GM12878 (cell line): ENCODE measurements at regions not wholly inside any gene's neighbourhood (a gene's known extent, or its start where the extent isn't known, plus 50 kb on each side); places are given as distances from the start of the nearest gene placed in this dataset.

Experiments
- ATAC-seq: fragments of 200-7000 bp; cut with Tn5 transposase; 3 replicates; pipeline ENCODE4 v1.9.1; 2020; ENCODE audit warnings: mild to moderate bottlenecking, moderate library complexity
- BruUV-seq: library from RNA; stranded (reverse); fragments of 400-500 nt; replicated peaks from 2 replicates; lab custom pipeline; 2021; lab: Mats Ljungman, UMichigan
- CTCF ChIA-PET: fragments of 300-600 bp; sonication (Branson Sonifier 250); formaldehyde crosslinking; extraction: SDS; loops from one replicate; lab custom pipeline; 2021; ENCODE audit warnings: inconsistent platforms; lab: Yijun Ruan, JAX
- POLR2A ChIA-PET: fragments of 350-600 bp; formaldehyde crosslinking; extraction: SDS; loops from one replicate; lab custom pipeline; 2021; ENCODE audit warnings: inconsistent platforms; lab: Charles Lee
- RAD21 ChIA-PET: fragments of 300-600 bp; sonication (Branson Sonifier 250); formaldehyde crosslinking; loops from one replicate; lab custom pipeline; 2023; ENCODE audit warnings: antibody characterized with exemption; ENCODE audit not compliant: unreplicated experiment; lab: Charles Lee
- SMC1A ChIA-PET: fragments of 300-600 bp; sonication (Branson Sonifier 250); formaldehyde crosslinking; loops from one replicate; lab custom pipeline; 2023; ENCODE audit not compliant: unreplicated experiment, uncharacterized antibody; lab: Charles Lee
- DNase-seq: peaks from one replicate; pipeline ENCODE4 v3.0.0-alpha.2; 2011; ENCODE audit warnings: low read depth, low spot score
- FAIRE-seq: peaks from 3 replicates; lab custom pipeline; 2011; peaks lifted over from hg19 to GRCh38; lab: Jason Lieb, UNC
- H2AFZ ChIP-seq: 2 replicates; pipeline ENCODE4 v1.6.0; 2011; ENCODE audit warnings: low read depth, low read length, control low read depth; ENCODE audit not compliant: control insufficient read depth
- H3K27ac ChIP-seq: 2 replicates; pipeline ENCODE4 v1.5.1; 2011; ENCODE audit warnings: control low read depth; ENCODE audit not compliant: control insufficient read depth, insufficient read depth
- H3K27me3 ChIP-seq, 2 experiments: replicated peaks in 1 of 2; 2 replicates each; pipeline versions ENCODE4 v1.6.0 to v1.6.1; 2011; ENCODE audit warnings: low read length in 1 of 2; ENCODE audit not compliant: control insufficient read depth in 2 of 2, insufficient read depth in 2 of 2
- H3K36me3 ChIP-seq, 2 experiments: 2 replicates each; pipeline ENCODE4 v1.5.1; 2011; ENCODE audit warnings: low read length in 1 of 2; ENCODE audit not compliant: control insufficient read depth in 2 of 2, insufficient read depth in 2 of 2
- H3K4me1 ChIP-seq: 2 replicates; pipeline ENCODE4 v1.6.1; 2011; ENCODE audit warnings: mild to moderate bottlenecking, low read length, moderate library complexity, mixed read lengths; ENCODE audit not compliant: control insufficient read depth, insufficient read depth
- H3K4me2 ChIP-seq: 2 replicates; pipeline ENCODE4 v1.6.0; 2011; ENCODE audit warnings: control low read depth; ENCODE audit not compliant: control insufficient read depth, insufficient read depth
- H3K4me3 ChIP-seq: fragments of 200-600 bp; sonication (generic); 2 replicates; pipeline ENCODE4 v1.5.1; 2016
- H3K79me2 ChIP-seq: 2 replicates; pipeline ENCODE4 v1.6.0; 2011; ENCODE audit warnings: low read length; ENCODE audit not compliant: control insufficient read depth, insufficient read depth
- H3K9ac ChIP-seq: 2 replicates; pipeline ENCODE4 v1.8.0; 2011; ENCODE audit warnings: low read length, control low read depth, mixed read lengths; ENCODE audit not compliant: control insufficient read depth, insufficient read depth
- H3K9me3 ChIP-seq: replicated peaks from 3 replicates; pipeline ENCODE4 v1.5.1; 2011; ENCODE audit warnings: mild to moderate bottlenecking, low read length; ENCODE audit not compliant: control insufficient read depth, insufficient read depth
- H4K20me1 ChIP-seq: 2 replicates; pipeline ENCODE4 v1.6.0; 2011; ENCODE audit not compliant: control insufficient read depth, insufficient read depth
- CHD1 ChIP-seq: IDR thresholded peaks from 2 replicates; pipeline ENCODE4 v1.6.1; 2012; ENCODE audit warnings: low read depth, low read length, improper control_type of control experiment
- CTCF ChIP-seq, 3 experiments: IDR thresholded peaks in 2 of 3; conservative IDR thresholded peaks in 1 of 3; 2 replicates each; pipeline ENCODE4 v1.5.1; 2011; ENCODE audit warnings: low read depth in 3 of 3, low read length in 3 of 3, mild to moderate bottlenecking in 3 of 3, control low read depth in 2 of 3, moderate library complexity in 2 of 3, inconsistent platforms in 1 of 3, mixed read lengths in 1 of 3; ENCODE audit not compliant: control insufficient read depth in 2 of 3, insufficient read depth in 1 of 3; ENCODE audit errors: extremely low read depth in 1 of 3
- FOXK2 ChIP-seq: fragments of 450-650 bp; IDR thresholded peaks from 2 replicates; pipeline ENCODE4 v1.6.1; 2017; ENCODE audit warnings: mild to moderate bottlenecking, moderate library complexity
- HCFC1 ChIP-seq: fragments of 150-350 bp; IDR thresholded peaks from 2 replicates; pipeline ENCODE4 v1.6.1; 2014; ENCODE audit warnings: low read length
- JUNB ChIP-seq: IDR thresholded peaks from 2 replicates; pipeline ENCODE4 v1.6.1; 2016; ENCODE audit warnings: antibody characterized with exemption, mild to moderate bottlenecking
- RAD21 ChIP-seq: IDR thresholded peaks from 2 replicates; pipeline ENCODE4 v1.6.1; 2011; ENCODE audit warnings: mild to moderate bottlenecking, low read depth, low read length, moderate library complexity; ENCODE audit not compliant: insufficient read depth
- SIN3A ChIP-seq: IDR thresholded peaks from 2 replicates; pipeline ENCODE4 v1.6.1; 2012; ENCODE audit warnings: low read depth, low read length, improper control_type of control experiment
- SMC3 ChIP-seq: IDR thresholded peaks from 2 replicates; pipeline ENCODE4 v1.6.1; 2011; ENCODE audit warnings: low read length, improper control_type of control experiment, borderline replicate concordance
- ZSCAN29 ChIP-seq: fragments of 450-650 bp; IDR thresholded peaks from 2 replicates; pipeline ENCODE4 v1.6.1; 2017; ENCODE audit warnings: mild to moderate bottlenecking, moderate library complexity
- WGBS: methylation state at CpG from one replicate; pipeline ENCODE4 v1.1.6; 2016; ENCODE audit warnings: low lambda C conversion rate; ENCODE audit not compliant: insufficient replicate concordance, insufficient coverage; ENCODE audit errors: missing lambda C conversion rate; 5-methylcytosine and 5-hydroxymethylcytosine counted together
- in situ Hi-C: fragments of 300-500 bp; cut with MboI; formaldehyde crosslinking; loops from 9 replicates; pipeline ENCODE4 v1.14.3; 2018; ENCODE audit warnings: mixed read lengths
- intact Hi-C: fragments of 100-400 bp; cut with micrococcal nuclease; formaldehyde crosslinking; loops from one replicate; pipeline ENCODE4 v1.14.2; 2022; ENCODE audit not compliant: unreplicated experiment

GRCh38 chr10:78210976-78211375, 177.3 kb downstream of the RPS24 start:
- Histone ChIP-seq H3K36me3 (no peaks in the 10 kb centered on the region), H3K4me3 (no peak overlapping the region), H3K79me2 (no peaks in the 10 kb centered on the region), H3K4me1 (peaks cover 6% of the 10 kb centered on the region; the same call in 1 of the 2 replicates), H3K27me3 (peaks cover 0 to under 1% of the 10 kb centered on the region in 2 experiments; a peak in 3 of 4 replicates), H3K9me3 (no peaks in the 10 kb centered on the region), H3K9ac (no peak overlapping the region), H2AFZ (no peak overlapping the region), H3K27ac (no peak overlapping the region), H4K20me1 (no peaks in the 10 kb centered on the region), H3K4me2 (no peak overlapping the region)
- POLR2A ChIA-PET: no interaction called here
- no peak for FAIRE-seq
- CTCF ChIA-PET: interaction anchor here (0.7 kb wide), 1 partner anchor 447 kb away, joined by 3 read pairs; no protein-coding TSS in a partner anchor
- SMC1A ChIA-PET: no interaction called here
- no peak for ATAC-seq
- intact Hi-C loops (loop anchor here (5.0 kb wide), 1 partner anchor 986 kb away; no protein-coding TSS in a partner anchor), in situ Hi-C loops (no loop called here)
- DNase-seq: no peak
- TF ChIP-seq ZSCAN29 (no peak), CHD1 (no peak)
- BruUV-seq: no TSS peak
- 56% methylated on average over 6 of the region's 6 CpGs for WGBS
- RAD21 ChIA-PET: no interaction called here

- FAIRE-seq (no peak), ATAC-seq (no peak), DNase-seq (no peak)
- Histone ChIP-seq H3K27me3 (peaks cover 0 to 1% of the 10 kb centered on the region in 2 experiments; a peak in 3 of 4 replicates), H3K79me2 (no peaks in the 10 kb centered on the region), H4K20me1 (no peaks in the 10 kb centered on the region), H3K9me3 (no peaks in the 10 kb centered on the region), H3K4me2 (no peak overlapping the region), H3K9ac (no peak overlapping the region), H3K27ac (no peak overlapping the region), H3K4me3 (no peak overlapping the region), H2AFZ (no peak overlapping the region), H3K4me1 (0 out of 2 replicates have a peak, but pooled peaks cover 5% of the 10 kb centered on the region), H3K36me3 (no peaks in the 10 kb centered on the region)
- 16% methylated on average over 6 of the region's 6 CpGs for WGBS
- ChIA-PET RAD21 (no interaction called here), CTCF (interaction anchor here (0.7 kb wide), 1 partner anchor 446 kb away, joined by 3 read pairs; no protein-coding TSS in a partner anchor), SMC1A (no interaction called here), POLR2A (no interaction called here)
- BruUV-seq: no TSS peak
- in situ Hi-C loops: no loop called here
- TF ChIP-seq SIN3A: no peak
- TF ChIP-seq SMC3: peak; percentile 34; the same call in 1 of the 2 replicates
- TF ChIP-seq CTCF (IDR thresholded peaks at IDR 0.05 in 2 of 3, conservative IDR thresholded peaks at IDR 0.05 in 1 of 3; ENCODE audit: control insufficient read depth in 2 of 3, extremely low read depth in 1 of 3, insufficient read depth in 1 of 3, low read depth in 3 of 3, low read length in 3 of 3): peak in 2 of 3 experiments; percentile 24 to 41; a peak in 3 of 6 replicates
- TF ChIP-seq JUNB: no peak
- TF ChIP-seq RAD21: peak; percentile 42
- no peak for TF ChIP-seq HCFC1
- TF ChIP-seq FOXK2: no peak
- intact Hi-C loops: loop anchor here (5.0 kb wide), 1 partner anchor 986 kb away; no protein-coding TSS in a partner anchor
Observed at GRCh38 chr10:78211561-78212051, 177.9 kb downstream of the RPS24 start.
